Erythroblast (primary cell): ENCODE measurements at regions not wholly inside any gene's neighbourhood (a gene's known extent, or its start where the extent isn't known, plus 50 kb on each side); places are given as distances from the start of the nearest gene placed in this dataset.
"Not testable (repeated sequence)": the region's sequence is repeated elsewhere in the genome, so short reads cannot be mapped to it uniquely, and the experiment has no call there.

ENCODE experiments used
- DNase-seq, 2 experiments: peaks; one replicate each; lab custom pipeline; 2025; lab: John Stamatoyannopoulos, UW
- GATA1 ChIP-seq: IDR thresholded peaks from 2 replicates; pipeline ENCODE4 v1.6.1; 2011; ENCODE audit warnings: low read depth, mild to moderate bottlenecking, control low read depth, low read length, moderate library complexity
- POLR2A ChIP-seq: IDR thresholded peaks from 2 replicates; pipeline ENCODE4 v1.6.1; 2011; ENCODE audit warnings: mild to moderate bottlenecking, low read length

DNA sequence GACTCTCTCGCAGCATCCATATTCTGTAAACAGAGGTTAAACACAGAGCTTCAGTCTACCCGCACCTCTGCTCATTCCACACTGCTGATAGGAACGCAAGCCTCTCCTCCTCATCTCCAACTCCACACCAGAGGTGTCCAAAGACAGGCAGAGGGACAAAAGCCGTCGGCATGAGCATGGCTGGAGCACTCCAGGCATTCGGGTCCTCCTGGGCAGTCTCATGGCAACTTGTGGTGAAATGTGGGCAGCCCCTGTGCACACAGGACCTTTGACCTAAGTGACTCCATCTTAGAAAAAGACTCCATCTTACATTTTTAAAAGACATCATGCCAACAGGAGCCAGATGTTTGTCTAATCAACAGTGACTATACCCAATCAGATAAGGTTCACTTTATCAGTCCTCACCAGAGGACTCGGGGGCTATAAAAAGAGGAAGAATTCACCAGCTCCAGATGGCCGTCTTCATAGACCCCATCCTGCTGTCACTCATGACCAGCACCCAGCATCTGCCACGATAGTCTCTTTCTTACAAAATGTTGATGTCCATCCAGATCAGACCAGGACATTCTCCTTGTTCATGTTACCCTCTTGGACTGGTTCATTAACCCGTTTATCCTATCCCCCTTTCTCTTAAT lies 304.4 kb downstream of the ANAPC1 start:
- not testable (repeated sequence) for DNase-seq

GRCh38 chr2:111580616-111581015 lies 303.4 kb downstream of the ANAPC1 start:
- DNase-seq: not testable (repeated sequence)

GRCh38 chr2:111582090-111582489 lies 301.9 kb downstream of the ANAPC1 start:
- DNase-seq: not testable (repeated sequence)

- DNase-seq: not testable (repeated sequence)
Observed at GRCh38 chr2:111583480-111583879, 300.5 kb downstream of the ANAPC1 start.

- DNase-seq: not testable (repeated sequence)
Observed at GRCh38 chr2:111584540-111584939, 299.5 kb downstream of the ANAPC1 start.

GRCh38 chr2:111584950-111585349 lies 299.0 kb downstream of the ANAPC1 start:
- DNase-seq: not testable (repeated sequence)

- DNase-seq: not testable (repeated sequence)
Observed at GRCh38 chr2:111586014-111586413, 298.0 kb downstream of the ANAPC1 start.

GRCh38 chr2:111595072-111595471 lies 288.9 kb downstream of the ANAPC1 start:
- DNase-seq: not testable (repeated sequence)

DNA sequence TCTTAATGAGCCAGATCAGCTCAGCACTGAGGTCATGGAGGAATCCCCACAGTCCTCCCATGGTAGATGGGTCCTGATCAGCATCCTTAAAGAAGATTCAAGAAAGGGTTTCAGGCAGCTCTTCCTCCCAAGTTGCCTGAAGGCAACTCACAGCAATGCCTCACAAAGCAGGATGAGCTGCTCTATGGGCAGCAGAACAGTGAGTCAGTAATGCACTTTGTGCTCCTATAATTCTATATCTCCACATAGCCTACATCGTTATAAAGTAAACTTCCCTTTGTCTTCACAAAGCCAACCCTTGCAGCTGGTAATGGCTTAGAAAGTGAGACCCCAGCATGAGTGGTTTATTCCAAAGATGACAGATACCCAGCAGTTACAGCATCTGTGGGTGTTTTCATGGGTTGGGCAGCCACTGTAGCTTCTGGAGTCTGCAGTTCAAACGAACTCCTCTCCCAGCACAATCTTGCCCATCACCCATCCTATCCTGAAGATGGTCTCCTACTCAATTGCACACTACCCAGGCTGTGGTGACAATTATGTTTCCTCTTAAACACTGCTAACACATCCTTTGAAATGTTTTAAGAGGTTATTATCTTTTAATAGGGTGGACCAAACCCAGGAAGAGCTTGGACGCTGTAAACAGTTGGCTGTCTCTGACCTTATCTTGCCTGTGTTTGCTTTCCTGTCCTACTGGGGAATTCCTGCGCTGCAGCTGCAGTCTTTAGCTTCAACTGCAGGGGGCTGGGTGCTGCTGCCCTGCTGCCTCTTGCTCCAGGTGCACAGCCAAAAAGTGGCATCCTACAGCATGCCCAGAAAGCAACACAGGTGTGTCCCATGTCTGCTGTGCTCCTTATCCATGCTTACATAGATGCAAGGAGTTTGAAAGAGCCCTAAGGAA lies 286.9 kb downstream of the ANAPC1 start:
- not testable (repeated sequence) for DNase-seq

GRCh38 chr2:111598944-111599343 lies 285.0 kb downstream of the ANAPC1 start:
- DNase-seq: not testable (repeated sequence)

GRCh38 chr2:111602259-111602658 lies 281.7 kb downstream of the ANAPC1 start:
- not testable (repeated sequence) for DNase-seq

DNA sequence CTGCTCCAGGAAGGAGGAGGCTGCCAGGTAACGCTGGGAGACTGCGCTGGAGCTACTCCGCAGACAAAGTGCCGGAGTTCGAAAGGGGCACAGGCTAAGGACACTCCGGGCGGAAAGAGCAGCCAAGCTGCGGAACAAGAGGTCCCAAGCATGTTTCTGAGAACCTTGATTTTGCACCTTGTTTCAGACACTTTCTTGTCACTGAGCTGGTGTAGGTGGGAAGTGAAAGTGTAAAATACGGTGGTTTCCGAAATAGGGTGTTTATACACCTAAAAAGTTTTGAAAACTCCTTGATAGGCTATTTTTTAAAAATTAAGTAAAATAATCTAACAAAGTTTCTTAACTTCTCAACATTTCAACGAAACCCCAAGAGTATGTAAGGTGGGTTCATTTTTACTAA lies 278.2 kb downstream of the ANAPC1 start:
- DNase-seq: not testable (repeated sequence)

DNA sequence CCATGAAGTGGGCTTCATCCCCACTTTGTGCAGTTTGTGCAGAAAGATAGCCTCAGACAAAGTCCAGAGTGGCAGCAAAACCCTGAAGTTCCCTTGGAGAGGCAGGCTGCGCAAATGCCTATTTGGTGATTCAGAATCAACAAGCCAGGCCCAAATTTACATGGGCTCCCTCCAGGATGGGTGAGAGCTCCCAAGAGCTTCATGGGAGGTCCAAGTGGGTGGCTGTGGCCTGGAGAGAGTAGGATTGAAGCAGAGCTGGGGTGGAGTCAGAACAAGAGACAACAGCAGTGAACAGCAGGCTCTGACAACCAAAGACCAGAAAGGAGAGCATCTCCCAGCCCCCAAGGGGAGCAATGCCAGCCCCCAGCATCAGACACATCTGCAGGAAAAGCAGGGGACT lies 277.4 kb downstream of the ANAPC1 start:
- not testable (repeated sequence) for DNase-seq

DNA sequence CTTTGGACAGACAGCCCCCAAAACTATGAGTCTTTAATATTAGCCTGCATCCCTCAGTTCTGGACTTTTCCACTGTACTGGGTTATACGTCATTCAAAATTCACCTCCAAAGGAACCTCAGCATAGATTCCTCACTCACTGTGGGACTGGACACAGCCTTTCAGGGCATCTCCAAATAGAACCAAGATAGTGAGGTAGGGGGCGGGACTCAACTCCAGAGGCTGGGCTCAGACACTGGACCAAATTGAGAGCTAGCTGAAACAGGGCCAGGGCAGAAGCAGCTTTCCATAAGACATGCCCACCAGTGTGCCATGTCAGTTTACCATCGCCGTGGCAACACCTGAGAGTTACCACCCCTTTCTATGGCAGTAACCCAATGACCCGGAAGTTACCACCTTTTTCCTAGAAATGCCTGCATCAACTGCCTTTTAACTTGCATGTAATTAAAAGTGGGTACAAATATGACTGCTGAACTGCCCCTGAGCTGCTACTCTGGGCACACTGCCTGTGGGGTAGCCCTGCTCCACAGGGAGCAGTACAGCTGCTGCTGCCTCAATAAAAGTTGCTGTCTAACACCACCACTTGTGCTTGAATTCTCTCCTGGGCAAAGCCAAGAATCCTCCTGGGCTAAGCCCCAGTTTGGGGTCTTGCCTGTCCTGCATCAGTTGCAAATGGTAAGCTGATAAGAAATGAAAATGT lies 274.7 kb downstream of the ANAPC1 start:
- not testable (repeated sequence) for DNase-seq

- not testable (repeated sequence) for DNase-seq
Observed at GRCh38 chr2:111610035-111610434, 274.0 kb downstream of the ANAPC1 start.

GRCh38 chr2:111616651-111617218 lies 267.3 kb downstream of the ANAPC1 start:
- DNase-seq: no peak
- TF ChIP-seq GATA1 (no peak), POLR2A (no peak)
